ENCODE measurements at regions not wholly inside any gene's neighbourhood (a gene's known extent, or its start where the extent isn't known, plus 50 kb on each side); places are given as distances from the start of the nearest gene placed in this dataset.

- Histone ChIP-seq H3K79me2 (ENCODE audit: insufficient read depth, low read length) (no peaks in the 10 kb centered on the region), H3K4ac (ENCODE audit: low read depth, low read length) (no peak overlapping the region), H4K20me1 (ENCODE audit: control insufficient read depth, insufficient read depth, insufficient read length) (no peaks in the 10 kb centered on the region), H4K5ac (ENCODE audit: insufficient read length, low read depth, low read length) (no peak overlapping the region), H3K4me1 (ENCODE audit: insufficient read depth, low read length) (no peaks in the 10 kb centered on the region), H2AK5ac (ENCODE audit: insufficient read length, low read length) (no peak overlapping the region), H3K23ac (ENCODE audit: insufficient read length, low read depth, low read length) (no peak overlapping the region), H3K27ac (ENCODE audit: insufficient read length, low read depth, low read length) (no peak overlapping the region), H3K9ac (ENCODE audit: extremely low read depth, insufficient read length, low read length) (no peak overlapping the region), H2BK5ac (ENCODE audit: insufficient read length, low read length) (no peak overlapping the region), H3K18ac (ENCODE audit: insufficient read length, low read depth, low read length) (no peak overlapping the region), H3K9me3 (ENCODE audit: control insufficient read depth, low read depth, low read length) (no peaks in the 10 kb centered on the region), H3K4me2 (ENCODE audit: insufficient read depth, insufficient read length, low read length) (no peak overlapping the region), H2BK20ac (ENCODE audit: low read depth, low read length, poor library complexity, severe bottlenecking) (no peak overlapping the region), H3K14ac (ENCODE audit: insufficient read depth, low read length) (no peak overlapping the region), H2AFZ (ENCODE audit: low read length) (no peak overlapping the region), H3K79me1 (ENCODE audit: insufficient read depth, low read depth, low read length, poor library complexity, severe bottlenecking) (no peaks in the 10 kb centered on the region), H4K91ac (ENCODE audit: insufficient read length, low read depth, low read length) (no peak overlapping the region), H3K56ac (ENCODE audit: insufficient read length, low read depth, low read length) (no peak overlapping the region), H3K27me3 (ENCODE audit: insufficient read depth, low read length) (no peaks in the 10 kb centered on the region), H3T11ph (ENCODE audit: low read length) (no peak overlapping the region), H3K23me2 (ENCODE audit: insufficient read length, low read depth, low read length, poor library complexity, severe bottlenecking) (no peaks in the 10 kb centered on the region), H2BK12ac (ENCODE audit: insufficient read length, low read depth, low read length) (no peak overlapping the region), H4K8ac (replicated peaks; ENCODE audit: insufficient read length, low read depth, low read length) (no peak overlapping the region), H2BK15ac (ENCODE audit: low read depth, low read length) (no peak overlapping the region), H2BK120ac (ENCODE audit: low read depth, low read length, poor library complexity, severe bottlenecking) (no peak overlapping the region)
- Mint-ChIP-seq H3K4me3 (no peak overlapping the region), H3K36me3 (ENCODE audit: insufficient read depth in 1 of 3, low read depth in 3 of 3) (no peaks in the 10 kb centered on the region), H3K27me3 (ENCODE audit: low read depth) (no peaks in the 10 kb centered on the region; the same call in 1 of the 2 replicates), H3K27ac (peak overlapping the region in 1 of 3 experiments; percentile 79; a peak in 1 of 7 replicates), H3K4me1 (no peaks in the 10 kb centered on the region), H3K9me3 (no peaks in the 10 kb centered on the region)
- no peak for DNase-seq
- TF ChIP-seq CTCF (conservative IDR thresholded peaks at IDR 0.05), result no peak
- no CpG with 5 or more reads among the region's 3 CpGs for WGBS (ENCODE audit: extremely low coverage, insufficient read length, low lambda C conversion rate)
Measured at GRCh38 chr9:17859228-17859627, 280.4 kb downstream of the SH3GL2 start.
